ENCODE measurements at regions not wholly inside any gene's neighbourhood (a gene's known extent, or its start where the extent isn't known, plus 50 kb on each side); places are given as distances from the start of the nearest gene placed in this dataset.

GRCh38 chr4:20391198-20391597 is 139.5 kb downstream of the SLIT2 start:
- in situ Hi-C loops (cut with HindIII; ENCODE audit: extremely low pct_ligation_motif_present, low pct_unique_long_range_greater_than_20kb) (no loop called here), intact Hi-C loops (cut with micrococcal nuclease; ENCODE audit: unreplicated experiment) (no loop called here)
- H3K4me1 ChIP-seq (ENCODE audit: insufficient read depth, low read length), result no peaks in the 10 kb centered on the region
- H3K27me3 ChIP-seq (ENCODE audit: control insufficient read depth in 1 of 2, insufficient read depth in 2 of 2, low read length in 2 of 2), result no peaks in the 10 kb centered on the region; a peak in 1 of 5 replicates
- H3K36me3 ChIP-seq (replicated peaks in 1 of 2; ENCODE audit: control insufficient read depth in 1 of 2, insufficient read depth in 2 of 2, low read length in 2 of 2), result no peaks in the 10 kb centered on the region
- ChIA-PET CTCF (ENCODE audit: low intra/inter-chr PET ratio, low total read pairs) (no interaction called here), POLR2A (no interaction called here)
- no peak overlapping the region for H3K9ac ChIP-seq (ENCODE audit: insufficient read depth, low read depth, low read length)
- FAIRE-seq (no peak), ATAC-seq (no peak), DNase-seq (ENCODE audit: low spot score) (no peak)
- no peaks in the 10 kb centered on the region for H4K20me1 ChIP-seq (ENCODE audit: insufficient read depth, low read length)
- H3K4me2 ChIP-seq (ENCODE audit: low read depth, low read length), result no peak overlapping the region
- H3K9me3 ChIP-seq (ENCODE audit: low read length), result no peaks in the 10 kb centered on the region
- no peak overlapping the region for H3K4me3 ChIP-seq (replicated peaks in 1 of 3; ENCODE audit: insufficient read depth in 1 of 3, low read depth in 2 of 3, low read length in 3 of 3)
- WGBS (ENCODE audit: low lambda C conversion rate), result 0% methylated on average over 1 of the region's 1 CpG
- BruUV-seq (replicated peaks), result no TSS peak
- H3K79me2 ChIP-seq (ENCODE audit: insufficient read depth, low read length), result no peaks in the 10 kb centered on the region
- H3K27ac ChIP-seq (ENCODE audit: extremely low read length, insufficient read depth, low read length), result no peak overlapping the region
- H2AFZ ChIP-seq (ENCODE audit: low read length), result no peak overlapping the region
- TF ChIP-seq ZNF501 (CRISPR knock-in tag; IDR thresholded peaks at IDR 0.05), result no peak
- TF ChIP-seq ZFP91 (CRISPR knock-in tag; IDR thresholded peaks at IDR 0.05; ENCODE audit: borderline replicate concordance), result no peak
- no peak for TF ChIP-seq ZBTB33 (CRISPR knock-in tag; IDR thresholded peaks at IDR 0.05)
- TF ChIP-seq ZSCAN20 (CRISPR knock-in tag; IDR thresholded peaks at IDR 0.05; ENCODE audit: borderline replicate concordance), result no peak
- no peak for TF ChIP-seq SMAD9 (CRISPR knock-in tag; IDR thresholded peaks at IDR 0.05)
- no peak for TF ChIP-seq NFKB2 (CRISPR knock-in tag; IDR thresholded peaks at IDR 0.05; ENCODE audit: borderline replicate concordance)
- no peak for TF ChIP-seq KDM5B (CRISPR knock-in tag; IDR thresholded peaks at IDR 0.05; ENCODE audit: borderline replicate concordance)
- TF ChIP-seq HBP1 (CRISPR knock-in tag; IDR thresholded peaks at IDR 0.05; ENCODE audit: low read depth), result no peak
- no peak for TF ChIP-seq ZNF512 (CRISPR knock-in tag; IDR thresholded peaks at IDR 0.05)
